PC-9 (cell line): ENCODE measurements at regions not wholly inside any gene's neighbourhood (a gene's known extent, or its start where the extent isn't known, plus 50 kb on each side); places are given as distances from the start of the nearest gene placed in this dataset.

Source experiments
- EZH2 ChIP-seq: fragments of 200-600 bp; sonication (generic); IDR thresholded peaks from 2 replicates; pipeline ENCODE4 v1.8.0; 2017; ENCODE audit warnings: antibody characterized with exemption, low read depth
- TF ChIP-seq, protein P1 (sequence below): fragments of 200-600 bp; sonication (generic); conservative IDR thresholded peaks from 2 replicates; pipeline ENCODE4 v1.6.1; 2017; ENCODE audit warnings: mixed run types, antibody characterized with exemption, mild to moderate bottlenecking, moderate library complexity

GRCh38 chr11:37978647-37979046 lies 1380.6 kb upstream of the RAG2 start:
- TF ChIP-seq, protein P1, sequence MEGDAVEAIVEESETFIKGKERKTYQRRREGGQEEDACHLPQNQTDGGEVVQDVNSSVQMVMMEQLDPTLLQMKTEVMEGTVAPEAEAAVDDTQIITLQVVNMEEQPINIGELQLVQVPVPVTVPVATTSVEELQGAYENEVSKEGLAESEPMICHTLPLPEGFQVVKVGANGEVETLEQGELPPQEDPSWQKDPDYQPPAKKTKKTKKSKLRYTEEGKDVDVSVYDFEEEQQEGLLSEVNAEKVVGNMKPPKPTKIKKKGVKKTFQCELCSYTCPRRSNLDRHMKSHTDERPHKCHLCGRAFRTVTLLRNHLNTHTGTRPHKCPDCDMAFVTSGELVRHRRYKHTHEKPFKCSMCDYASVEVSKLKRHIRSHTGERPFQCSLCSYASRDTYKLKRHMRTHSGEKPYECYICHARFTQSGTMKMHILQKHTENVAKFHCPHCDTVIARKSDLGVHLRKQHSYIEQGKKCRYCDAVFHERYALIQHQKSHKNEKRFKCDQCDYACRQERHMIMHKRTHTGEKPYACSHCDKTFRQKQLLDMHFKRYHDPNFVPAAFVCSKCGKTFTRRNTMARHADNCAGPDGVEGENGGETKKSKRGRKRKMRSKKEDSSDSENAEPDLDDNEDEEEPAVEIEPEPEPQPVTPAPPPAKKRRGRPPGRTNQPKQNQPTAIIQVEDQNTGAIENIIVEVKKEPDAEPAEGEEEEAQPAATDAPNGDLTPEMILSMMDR = no peak
- TF ChIP-seq EZH2 = no peak
